ENCODE measurements at regions not wholly inside any gene's neighbourhood (a gene's known extent, or its start where the extent isn't known, plus 50 kb on each side); places are given as distances from the start of the nearest gene placed in this dataset.

GRCh38 chr7:125820495-125820894 lies 890.9 kb upstream of the POT1 start:
- TF ChIP-seq EZH2 (IDR thresholded peaks at IDR 0.05; ENCODE audit: insufficient read depth, poor library complexity, severe bottlenecking) = no peak
- TF ChIP-seq EZH2phosphoT487 (IDR thresholded peaks at IDR 0.05; ENCODE audit: insufficient read depth, low read depth) = no peak
